NB4 (cell line): ENCODE measurements at regions not wholly inside any gene's neighbourhood (a gene's known extent, or its start where the extent isn't known, plus 50 kb on each side); places are given as distances from the start of the nearest gene placed in this dataset.

Experiments used
- MAX ChIP-seq: IDR thresholded peaks from 2 replicates; pipeline ENCODE4 v1.6.1; 2011; ENCODE audit warnings: low read depth, low read length
- MYC ChIP-seq: IDR thresholded peaks from 2 replicates; pipeline ENCODE4 v1.6.1; 2011; ENCODE audit warnings: low read depth, low read length
- POLR2A ChIP-seq: IDR thresholded peaks from 2 replicates; pipeline ENCODE4 v1.6.1; 2011; ENCODE audit warnings: mild to moderate bottlenecking; ENCODE audit not compliant: insufficient read length; ENCODE audit errors: extremely low read depth
- TF ChIP-seq, protein P1 (sequence below): IDR thresholded peaks from one replicate; pipeline ENCODE4 v1.5.1; 2012; ENCODE audit warnings: low read depth, low read length

- TF ChIP-seq POLR2A, result no peak
- TF ChIP-seq, protein P1, sequence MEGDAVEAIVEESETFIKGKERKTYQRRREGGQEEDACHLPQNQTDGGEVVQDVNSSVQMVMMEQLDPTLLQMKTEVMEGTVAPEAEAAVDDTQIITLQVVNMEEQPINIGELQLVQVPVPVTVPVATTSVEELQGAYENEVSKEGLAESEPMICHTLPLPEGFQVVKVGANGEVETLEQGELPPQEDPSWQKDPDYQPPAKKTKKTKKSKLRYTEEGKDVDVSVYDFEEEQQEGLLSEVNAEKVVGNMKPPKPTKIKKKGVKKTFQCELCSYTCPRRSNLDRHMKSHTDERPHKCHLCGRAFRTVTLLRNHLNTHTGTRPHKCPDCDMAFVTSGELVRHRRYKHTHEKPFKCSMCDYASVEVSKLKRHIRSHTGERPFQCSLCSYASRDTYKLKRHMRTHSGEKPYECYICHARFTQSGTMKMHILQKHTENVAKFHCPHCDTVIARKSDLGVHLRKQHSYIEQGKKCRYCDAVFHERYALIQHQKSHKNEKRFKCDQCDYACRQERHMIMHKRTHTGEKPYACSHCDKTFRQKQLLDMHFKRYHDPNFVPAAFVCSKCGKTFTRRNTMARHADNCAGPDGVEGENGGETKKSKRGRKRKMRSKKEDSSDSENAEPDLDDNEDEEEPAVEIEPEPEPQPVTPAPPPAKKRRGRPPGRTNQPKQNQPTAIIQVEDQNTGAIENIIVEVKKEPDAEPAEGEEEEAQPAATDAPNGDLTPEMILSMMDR, result no peak
- no peak for TF ChIP-seq MAX
- TF ChIP-seq MYC, result no peak
These were observed 96.4 kb upstream of the DDX18 start for GRCh38 chr2:117718048-117718447.
